Aorta (tissue), 5 donors: ENCODE measurements at regions not wholly inside any gene's neighbourhood (a gene's known extent, or its start where the extent isn't known, plus 50 kb on each side); places are given as distances from the start of the nearest gene placed in this dataset.

Source experiments
- ATAC-seq: fragments of 200-7000 bp; cut with Tn5 transposase; one replicate; pipeline ENCODE4 v1.9.1; 2022; ENCODE audit warnings: moderate library complexity; ENCODE audit not compliant: low FRiP score
- DNase-seq, 2 donors: peaks; one replicate each; pipeline ENCODE4 v3.0.0-alpha.2; 2020
- H3K27ac ChIP-seq, 2 donors: one replicate each; pipeline ENCODE4 v1.5.1; 2013; ENCODE audit warnings: low read length in 2 of 2, mild to moderate bottlenecking in 2 of 2, moderate library complexity in 2 of 2, control low read depth in 1 of 2, inconsistent platforms in 1 of 2, low read depth in 1 of 2
- H3K27me3 ChIP-seq, 2 donors: one replicate each; pipeline ENCODE4 v1.6.1; 2013; ENCODE audit warnings: control low read depth in 1 of 2, low read length in 1 of 2, mild to moderate bottlenecking in 1 of 2, moderate library complexity in 1 of 2; ENCODE audit not compliant: insufficient read depth in 2 of 2, control insufficient read depth in 1 of 2
- H3K36me3 ChIP-seq, 2 donors: one replicate each; pipeline ENCODE4 v1.6.1; 2013; ENCODE audit warnings: control low read depth in 1 of 2, low read length in 1 of 2, mild to moderate bottlenecking in 1 of 2; ENCODE audit not compliant: insufficient read depth in 2 of 2, control insufficient read depth in 1 of 2
- H3K4me1 ChIP-seq, 2 donors: one replicate each; pipeline ENCODE4 v1.6.1; 2013; ENCODE audit warnings: low read length in 2 of 2, control low read depth in 1 of 2, mild to moderate bottlenecking in 1 of 2, moderate library complexity in 1 of 2; ENCODE audit not compliant: insufficient read depth in 2 of 2, control insufficient read depth in 1 of 2
- H3K4me3 ChIP-seq, 2 donors: one replicate each; pipeline ENCODE4 v1.5.1; 2013; ENCODE audit warnings: low read length in 2 of 2, control low read depth in 1 of 2, mild to moderate bottlenecking in 1 of 2
- H3K9me3 ChIP-seq: one replicate; pipeline ENCODE4 v1.6.1; 2013; ENCODE audit warnings: mild to moderate bottlenecking, low read length; ENCODE audit not compliant: control insufficient read depth
- WGBS, 2 donors: extraction: QIAGEN DNeasy Blood & Tissue Kit; methylation state at CpG; one replicate each; pipeline ENCODE4 v1.1.7; 2013; 5-methylcytosine and 5-hydroxymethylcytosine counted together
- intact Hi-C, 2 donors: fragments of 100-400 bp; cut with DNase I; formaldehyde crosslinking; loops; one replicate each; pipeline versions ENCODE4 v1.14.2 to v1.15.0; 2022
- donor health status: healthy with polysubstance abuse.
- donor health status: Bipolar disorder and iron deficiency.
- donor health status: DM: no; HTN: no; CAD: no.
- donor health status: DM: no; HTN: no; CAD: no.
- donor health status: DM: yes; HTN: yes; CAD: no.

GRCh38 chr2:236943068-236943467 lies 142.6 kb upstream of the COPS8 start:
- ATAC-seq (no peak), DNase-seq (no peak)
- Histone ChIP-seq H3K4me3 (no peak overlapping the region), H3K4me1 (no peaks in the 10 kb centered on the region), H3K9me3 (no peaks in the 10 kb centered on the region), H3K27ac (no peak overlapping the region), H3K36me3 (no peaks in the 10 kb centered on the region), H3K27me3 (no peaks in the 10 kb centered on the region)
- intact Hi-C loops: no loop called here
- WGBS, 2 donors: 78 to 84% methylated on average over 6 of the region's 6 CpGs

- Histone ChIP-seq H3K27ac (no peak overlapping the region), H3K4me1 (no peaks in the 10 kb centered on the region), H3K27me3 (no peaks in the 10 kb centered on the region), H3K36me3 (no peaks in the 10 kb centered on the region), H3K9me3 (no peaks in the 10 kb centered on the region), H3K4me3 (no peak overlapping the region)
- intact Hi-C loops: no loop called here
- peak; percentile 9 for ATAC-seq
- no peak for DNase-seq
- WGBS, 2 donors: 90 to 95% methylated on average over 3 of the region's 3 CpGs
Measured at GRCh38 chr2:236943841-236944513, 141.7 kb upstream of the COPS8 start.

- Histone ChIP-seq H3K4me3 (no peak overlapping the region), H3K27me3 (no peaks in the 10 kb centered on the region), H3K4me1 (no peaks in the 10 kb centered on the region), H3K36me3 (no peaks in the 10 kb centered on the region), H3K27ac (no peak overlapping the region), H3K9me3 (no peaks in the 10 kb centered on the region)
- 93 to 96% methylated on average over 7 of the region's 7 CpGs for WGBS, 2 donors
- ATAC-seq (no peak), DNase-seq (no peak)
- intact Hi-C loops: no loop called here
Measured at GRCh38 chr2:236944561-236944960, 141.1 kb upstream of the COPS8 start.

GRCh38 chr2:236945431-236946016 lies 140.2 kb upstream of the COPS8 start:
- Histone ChIP-seq H3K27ac (no peak overlapping the region), H3K27me3 (no peaks in the 10 kb centered on the region), H3K36me3 (no peaks in the 10 kb centered on the region), H3K9me3 (no peaks in the 10 kb centered on the region), H3K4me3 (no peak overlapping the region), H3K4me1 (no peaks in the 10 kb centered on the region)
- no peak for ATAC-seq
- DNase-seq: no peak
- WGBS, 2 donors: 79 to 88% methylated on average over 6 of the region's 6 CpGs
- intact Hi-C loops: no loop called here

- Histone ChIP-seq H3K9me3 (no peaks in the 10 kb centered on the region), H3K27me3 (no peaks in the 10 kb centered on the region), H3K4me3 (no peak overlapping the region), H3K27ac (no peak overlapping the region), H3K36me3 (no peaks in the 10 kb centered on the region), H3K4me1 (no peaks in the 10 kb centered on the region)
- intact Hi-C loops: no loop called here
- DNase-seq (no peak), ATAC-seq (no peak)
- WGBS, 2 donors: 70 to 82% methylated on average over 4 of the region's 4 CpGs
Measured at GRCh38 chr2:236946871-236947270, 138.8 kb upstream of the COPS8 start.

- DNase-seq (no peak), ATAC-seq (no peak)
- intact Hi-C loops: no loop called here
- WGBS, 2 donors: 88 to 89% methylated on average over 3 of the region's 3 CpGs
- Histone ChIP-seq H3K27me3 (no peaks in the 10 kb centered on the region), H3K27ac (no peak overlapping the region), H3K4me3 (no peak overlapping the region), H3K4me1 (no peaks in the 10 kb centered on the region), H3K36me3 (no peaks in the 10 kb centered on the region), H3K9me3 (no peaks in the 10 kb centered on the region)
Measured at GRCh38 chr2:236947294-236947693, 138.4 kb upstream of the COPS8 start.

GRCh38 chr2:236947896-236948295 lies 137.8 kb upstream of the COPS8 start:
- Histone ChIP-seq H3K27ac (no peak overlapping the region), H3K27me3 (no peaks in the 10 kb centered on the region), H3K4me3 (no peak overlapping the region), H3K9me3 (no peaks in the 10 kb centered on the region), H3K4me1 (no peaks in the 10 kb centered on the region), H3K36me3 (no peaks in the 10 kb centered on the region)
- WGBS, 2 donors: 94 to 97% methylated on average over 9 of the region's 9 CpGs
- intact Hi-C loops: no loop called here
- DNase-seq (no peak), ATAC-seq (no peak)

GRCh38 chr2:236949089-236949905 lies 136.4 kb upstream of the COPS8 start:
- no peak for DNase-seq

More at GRCh38 chr2:236949089-236949905, 136.4 kb upstream of the COPS8 start:
- intact Hi-C loops: no loop called here
- 91 to 92% methylated on average over 20 of the region's 20 CpGs for WGBS, 2 donors
- no peaks in the 10 kb centered on the region for H3K27me3 ChIP-seq
- H3K36me3 ChIP-seq: no peaks in the 10 kb centered on the region
- ATAC-seq: no peak
- no peaks in the 10 kb centered on the region for H3K9me3 ChIP-seq
- H3K27ac ChIP-seq: no peak overlapping the region
- no peaks in the 10 kb centered on the region for H3K4me1 ChIP-seq
- H3K4me3 ChIP-seq: no peak overlapping the region
